ENCODE measurements at regions not wholly inside any gene's neighbourhood (a gene's known extent, or its start where the extent isn't known, plus 50 kb on each side); places are given as distances from the start of the nearest gene placed in this dataset.

DNA sequence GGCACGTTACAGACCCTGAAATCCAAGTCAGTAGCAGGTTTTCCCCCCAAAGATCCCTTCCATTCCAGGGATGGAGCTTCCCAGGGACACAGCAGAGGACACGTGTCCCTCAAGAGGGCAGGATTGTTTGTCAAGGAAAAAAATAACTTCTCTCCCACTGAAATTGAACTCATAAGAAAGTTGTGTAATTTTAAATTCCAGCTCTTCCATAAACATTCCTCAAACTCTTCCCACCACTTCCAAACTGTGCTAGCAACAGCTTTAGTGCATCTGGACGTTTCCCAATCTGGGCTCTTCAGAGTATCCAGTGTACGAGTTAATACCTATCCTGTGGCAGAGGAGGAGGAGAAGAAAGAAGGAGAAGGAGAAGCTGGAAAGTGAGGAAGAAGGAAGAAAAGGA is 79.6 kb downstream of the PSMG1 start:
- Histone ChIP-seq H3K36me3 (ENCODE audit: control insufficient read depth, low read length) (no peaks in the 10 kb centered on the region), H3K9me2 (replicated peaks; ENCODE audit: control insufficient read depth, low read length) (no peaks in the 10 kb centered on the region), H3K4me3 (ENCODE audit: low read length) (no peak overlapping the region), H4K20me1 (ENCODE audit: control insufficient read depth, insufficient read depth, low read depth, low read length) (no peaks in the 10 kb centered on the region), H3K27me3 (ENCODE audit: control insufficient read depth, low read length) (peaks cover 10% of the 10 kb centered on the region; the same call in 1 of the 2 replicates), H3F3A (ENCODE audit: control insufficient read depth, insufficient read depth) (no peaks in the 10 kb centered on the region), H3K4me1 (ENCODE audit: control insufficient read depth, low read length) (no peaks in the 10 kb centered on the region), H3K27ac (ENCODE audit: low read depth, low read length) (no peak overlapping the region), H3K79me2 (ENCODE audit: control insufficient read depth, low read length) (no peaks in the 10 kb centered on the region), H3K4me2 (ENCODE audit: low read length) (no peak overlapping the region), H3K9me3 (ENCODE audit: control insufficient read depth, insufficient read depth, low read length) (no peaks in the 10 kb centered on the region)
- TF ChIP-seq, protein P1, sequence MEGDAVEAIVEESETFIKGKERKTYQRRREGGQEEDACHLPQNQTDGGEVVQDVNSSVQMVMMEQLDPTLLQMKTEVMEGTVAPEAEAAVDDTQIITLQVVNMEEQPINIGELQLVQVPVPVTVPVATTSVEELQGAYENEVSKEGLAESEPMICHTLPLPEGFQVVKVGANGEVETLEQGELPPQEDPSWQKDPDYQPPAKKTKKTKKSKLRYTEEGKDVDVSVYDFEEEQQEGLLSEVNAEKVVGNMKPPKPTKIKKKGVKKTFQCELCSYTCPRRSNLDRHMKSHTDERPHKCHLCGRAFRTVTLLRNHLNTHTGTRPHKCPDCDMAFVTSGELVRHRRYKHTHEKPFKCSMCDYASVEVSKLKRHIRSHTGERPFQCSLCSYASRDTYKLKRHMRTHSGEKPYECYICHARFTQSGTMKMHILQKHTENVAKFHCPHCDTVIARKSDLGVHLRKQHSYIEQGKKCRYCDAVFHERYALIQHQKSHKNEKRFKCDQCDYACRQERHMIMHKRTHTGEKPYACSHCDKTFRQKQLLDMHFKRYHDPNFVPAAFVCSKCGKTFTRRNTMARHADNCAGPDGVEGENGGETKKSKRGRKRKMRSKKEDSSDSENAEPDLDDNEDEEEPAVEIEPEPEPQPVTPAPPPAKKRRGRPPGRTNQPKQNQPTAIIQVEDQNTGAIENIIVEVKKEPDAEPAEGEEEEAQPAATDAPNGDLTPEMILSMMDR (IDR thresholded peaks at IDR 0.05; ENCODE audit: low read depth, low read length, poor library complexity, severe bottlenecking) = no peak
- TF ChIP-seq EZH2phosphoT487 (IDR thresholded peaks at IDR 0.05; ENCODE audit: borderline replicate concordance, low read length) = no peak

DNA sequence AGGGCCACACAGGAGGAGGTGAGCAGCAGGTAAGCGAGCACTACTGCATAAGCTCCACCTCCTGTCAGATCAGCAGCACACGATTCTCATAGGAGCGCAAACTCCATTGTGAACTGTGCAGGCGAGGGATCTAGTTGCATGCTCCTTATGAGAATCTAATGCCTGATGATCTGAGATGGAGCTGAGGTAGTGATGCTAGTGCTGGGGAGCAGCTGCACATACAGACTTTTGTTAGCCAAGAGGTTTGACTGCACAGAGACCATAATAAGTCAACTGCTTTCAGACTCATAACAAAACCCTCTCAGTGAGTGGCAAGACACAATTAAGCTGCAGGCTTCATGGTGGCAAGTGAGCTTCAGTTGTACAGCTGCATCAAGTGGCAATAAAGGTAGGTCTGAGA is 83.4 kb downstream of the PSMG1 start:
- Histone ChIP-seq H3K79me2 (ENCODE audit: control insufficient read depth, low read length) (no peaks in the 10 kb centered on the region), H3K27ac (ENCODE audit: low read depth, low read length) (no peak overlapping the region), H3K4me1 (ENCODE audit: control insufficient read depth, low read length) (peaks cover under 1% of the 10 kb centered on the region), H3K4me3 (ENCODE audit: low read length) (no peak overlapping the region), H3K27me3 (ENCODE audit: control insufficient read depth, low read length) (peaks cover 10% of the 10 kb centered on the region; the same call in 1 of the 2 replicates), H3K36me3 (ENCODE audit: control insufficient read depth, low read length) (no peaks in the 10 kb centered on the region), H4K20me1 (ENCODE audit: control insufficient read depth, insufficient read depth, low read depth, low read length) (no peaks in the 10 kb centered on the region), H3F3A (ENCODE audit: control insufficient read depth, insufficient read depth) (no peaks in the 10 kb centered on the region), H3K9me2 (replicated peaks; ENCODE audit: control insufficient read depth, low read length) (no peaks in the 10 kb centered on the region), H3K9me3 (ENCODE audit: control insufficient read depth, insufficient read depth, low read length) (no peaks in the 10 kb centered on the region), H3K4me2 (ENCODE audit: low read length) (no peak overlapping the region)
- TF ChIP-seq EZH2phosphoT487 (IDR thresholded peaks at IDR 0.05; ENCODE audit: borderline replicate concordance, low read length) = no peak
- TF ChIP-seq, protein P1 (IDR thresholded peaks at IDR 0.05; ENCODE audit: low read depth, low read length, poor library complexity, severe bottlenecking) = no peak

DNA sequence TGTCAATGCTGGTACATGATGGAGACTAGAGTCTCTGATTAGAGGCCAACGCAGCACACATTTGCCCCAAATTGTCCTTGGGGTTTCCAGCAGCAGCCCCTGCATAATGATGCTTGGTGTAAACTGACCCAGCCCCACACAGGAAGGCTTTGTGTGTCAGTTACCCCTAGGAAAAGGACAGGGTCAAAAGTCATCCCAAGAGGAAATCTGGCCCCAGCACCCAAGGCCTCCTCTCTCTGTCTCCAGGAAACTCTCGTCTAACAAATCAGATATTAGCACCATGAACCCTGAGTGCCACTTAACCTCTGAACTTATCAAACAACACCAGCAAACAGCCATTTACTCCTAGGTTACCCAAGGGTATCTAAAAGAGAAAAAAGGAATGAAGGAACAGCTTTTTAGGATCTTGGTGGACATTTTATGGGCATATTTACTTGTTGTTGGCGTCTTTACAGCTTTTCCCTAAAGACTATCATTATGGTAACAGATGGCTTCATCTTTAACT is 84.5 kb downstream of the PSMG1 start:
- no peak for TF ChIP-seq EZH2phosphoT487 (IDR thresholded peaks at IDR 0.05; ENCODE audit: borderline replicate concordance, low read length)
- TF ChIP-seq, protein P1 (IDR thresholded peaks at IDR 0.05; ENCODE audit: low read depth, low read length, poor library complexity, severe bottlenecking) = no peak
- Histone ChIP-seq H3K27me3 (ENCODE audit: control insufficient read depth, low read length) (peaks cover 10% of the 10 kb centered on the region; the same call in 1 of the 2 replicates), H3K4me2 (ENCODE audit: low read length) (no peak overlapping the region), H3K36me3 (ENCODE audit: control insufficient read depth, low read length) (no peaks in the 10 kb centered on the region), H4K20me1 (ENCODE audit: control insufficient read depth, insufficient read depth, low read depth, low read length) (no peaks in the 10 kb centered on the region), H3K9me2 (replicated peaks; ENCODE audit: control insufficient read depth, low read length) (no peaks in the 10 kb centered on the region), H3K4me1 (ENCODE audit: control insufficient read depth, low read length) (peaks cover 12% of the 10 kb centered on the region), H3K79me2 (ENCODE audit: control insufficient read depth, low read length) (no peaks in the 10 kb centered on the region), H3K27ac (ENCODE audit: low read depth, low read length) (no peak overlapping the region), H3K9me3 (ENCODE audit: control insufficient read depth, insufficient read depth, low read length) (no peaks in the 10 kb centered on the region), H3K4me3 (ENCODE audit: low read length) (no peak overlapping the region), H3F3A (ENCODE audit: control insufficient read depth, insufficient read depth) (no peaks in the 10 kb centered on the region)
